Panc1 (cell line): ENCODE measurements at regions not wholly inside any gene's neighbourhood (a gene's known extent, or its start where the extent isn't known, plus 50 kb on each side); places are given as distances from the start of the nearest gene placed in this dataset.

Experiments
- ATAC-seq: fragments of 200-7000 bp; cut with Tn5 transposase; 2 replicates; pipeline ENCODE4 v1.9.1; 2020; ENCODE audit warnings: mild to moderate bottlenecking, moderate library complexity
- BruUV-seq: library from RNA; stranded (reverse); fragments of 400-500 nt; replicated peaks from 2 replicates; lab custom pipeline; 2021; lab: Mats Ljungman, UMichigan
- CTCF ChIA-PET: fragments of 300-600 bp; sonication (Branson Sonifier 250); formaldehyde crosslinking; loops from one replicate; lab custom pipeline; 2022; ENCODE audit warnings: antibody characterized with exemption; lab: Charles Lee
- POLR2A ChIA-PET: fragments of 300-600 bp; sonication (Branson Sonifier 250); formaldehyde crosslinking; loops from one replicate; lab custom pipeline; 2022; ENCODE audit warnings: antibody characterized with exemption; lab: Charles Lee
- DNase-seq: peaks from one replicate; pipeline ENCODE4 v3.0.0-alpha.2; 2010; ENCODE audit warnings: low read depth, low spot score
- H3K27ac ChIP-seq: 2 replicates; pipeline ENCODE4 v1.5.1; 2011; ENCODE audit warnings: mild to moderate bottlenecking, low read length, inconsistent platforms
- H3K27me3 ChIP-seq: fragments of 200-500 bp; sonication (Bioruptor generic); 2 replicates; pipeline ENCODE4 v1.6.0; 2014; ENCODE audit warnings: low read length, inconsistent platforms; ENCODE audit not compliant: control insufficient read depth, insufficient read depth
- H3K36me3 ChIP-seq: fragments of 200-500 bp; sonication (Bioruptor generic); 2 replicates; pipeline ENCODE4 v1.5.1; 2014; ENCODE audit warnings: inconsistent platforms, mild to moderate bottlenecking, low read length, moderate library complexity; ENCODE audit not compliant: control insufficient read depth, insufficient read depth
- H3K4me1 ChIP-seq: 2 replicates; pipeline ENCODE4 v1.5.1; 2011; ENCODE audit warnings: inconsistent platforms, mild to moderate bottlenecking, low read length, moderate library complexity; ENCODE audit not compliant: control insufficient read depth, insufficient read depth
- H3K4me3 ChIP-seq, 2 experiments: 2 replicates each; pipeline ENCODE4 v1.5.1; 2011 to 2012; ENCODE audit warnings: low read depth in 2 of 2, low read length in 2 of 2, mild to moderate bottlenecking in 2 of 2, inconsistent platforms in 1 of 2, moderate library complexity in 1 of 2
- H3K9me3 ChIP-seq: fragments of 200-500 bp; sonication (Bioruptor generic); 2 replicates; pipeline ENCODE4 v1.5.1; 2014; ENCODE audit warnings: low read depth, mild to moderate bottlenecking, inconsistent platforms, low read length, moderate library complexity; ENCODE audit not compliant: control insufficient read depth, insufficient read depth
- CTCF ChIP-seq: fragments of 450-650 bp; IDR thresholded peaks from 2 replicates; pipeline ENCODE4 v1.5.1; 2017; ENCODE audit warnings: mild to moderate bottlenecking
- POLR2AphosphoS5 ChIP-seq: IDR thresholded peaks from 2 replicates; pipeline ENCODE4 v1.6.1; 2012; ENCODE audit warnings: mild to moderate bottlenecking, low read depth, low read length, moderate library complexity
- SIN3A ChIP-seq: IDR thresholded peaks from 2 replicates; pipeline ENCODE4 v1.6.1; 2012; ENCODE audit warnings: low read depth, mild to moderate bottlenecking, low read length, moderate library complexity, borderline replicate concordance; ENCODE audit not compliant: insufficient read depth
- TCF7L2 ChIP-seq: IDR thresholded peaks from 2 replicates; pipeline ENCODE4 v1.6.1; 2011; ENCODE audit warnings: mild to moderate bottlenecking, low read depth, low read length, inconsistent platforms
- in situ Hi-C: cut with HindIII; loops from 2 replicates; pipeline ENCODE4 v1.10.0; 2016; ENCODE audit warnings: low sequenced_read_pairs, low pct_unique_long_range_greater_than_20kb
- intact Hi-C: fragments of 100-400 bp; cut with micrococcal nuclease; formaldehyde crosslinking; loops from one replicate; pipeline ENCODE4 v1.10.0; 2022; ENCODE audit not compliant: unreplicated experiment
- TF ChIP-seq, protein P1 (sequence below), 2 experiments: IDR thresholded peaks; 2 replicates each; pipeline ENCODE4 v1.6.1; 2011 to 2012; ENCODE audit warnings: low read depth in 2 of 2, control low read depth in 1 of 2, low read length in 1 of 2, mild to moderate bottlenecking in 1 of 2, moderate library complexity in 1 of 2; ENCODE audit not compliant: insufficient read depth in 1 of 2

GRCh38 chr5:120400356-120400755, 63.7 kb upstream of the PRR16 start:
- no peak for DNase-seq
- intact Hi-C loops = no loop called here
- H3K4me1 ChIP-seq = no peaks in the 10 kb centered on the region
- no peaks in the 10 kb centered on the region for H3K9me3 ChIP-seq
- no TSS peak for BruUV-seq
- in situ Hi-C loops = no loop called here
- TF ChIP-seq, protein P1, sequence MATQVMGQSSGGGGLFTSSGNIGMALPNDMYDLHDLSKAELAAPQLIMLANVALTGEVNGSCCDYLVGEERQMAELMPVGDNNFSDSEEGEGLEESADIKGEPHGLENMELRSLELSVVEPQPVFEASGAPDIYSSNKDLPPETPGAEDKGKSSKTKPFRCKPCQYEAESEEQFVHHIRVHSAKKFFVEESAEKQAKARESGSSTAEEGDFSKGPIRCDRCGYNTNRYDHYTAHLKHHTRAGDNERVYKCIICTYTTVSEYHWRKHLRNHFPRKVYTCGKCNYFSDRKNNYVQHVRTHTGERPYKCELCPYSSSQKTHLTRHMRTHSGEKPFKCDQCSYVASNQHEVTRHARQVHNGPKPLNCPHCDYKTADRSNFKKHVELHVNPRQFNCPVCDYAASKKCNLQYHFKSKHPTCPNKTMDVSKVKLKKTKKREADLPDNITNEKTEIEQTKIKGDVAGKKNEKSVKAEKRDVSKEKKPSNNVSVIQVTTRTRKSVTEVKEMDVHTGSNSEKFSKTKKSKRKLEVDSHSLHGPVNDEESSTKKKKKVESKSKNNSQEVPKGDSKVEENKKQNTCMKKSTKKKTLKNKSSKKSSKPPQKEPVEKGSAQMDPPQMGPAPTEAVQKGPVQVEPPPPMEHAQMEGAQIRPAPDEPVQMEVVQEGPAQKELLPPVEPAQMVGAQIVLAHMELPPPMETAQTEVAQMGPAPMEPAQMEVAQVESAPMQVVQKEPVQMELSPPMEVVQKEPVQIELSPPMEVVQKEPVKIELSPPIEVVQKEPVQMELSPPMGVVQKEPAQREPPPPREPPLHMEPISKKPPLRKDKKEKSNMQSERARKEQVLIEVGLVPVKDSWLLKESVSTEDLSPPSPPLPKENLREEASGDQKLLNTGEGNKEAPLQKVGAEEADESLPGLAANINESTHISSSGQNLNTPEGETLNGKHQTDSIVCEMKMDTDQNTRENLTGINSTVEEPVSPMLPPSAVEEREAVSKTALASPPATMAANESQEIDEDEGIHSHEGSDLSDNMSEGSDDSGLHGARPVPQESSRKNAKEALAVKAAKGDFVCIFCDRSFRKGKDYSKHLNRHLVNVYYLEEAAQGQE (IDR thresholded peaks at IDR 0.05; ENCODE audit: insufficient read depth in 1 of 2, low read depth in 2 of 2, low read length in 1 of 2) = no peak
- TF ChIP-seq CTCF (no peak), SIN3A (no peak)
- POLR2A ChIA-PET = no interaction called here
- no peak for ATAC-seq
- CTCF ChIA-PET = no interaction called here
- no peak overlapping the region for H3K4me3 ChIP-seq
- H3K27ac ChIP-seq = no peak overlapping the region
- no peaks in the 10 kb centered on the region for H3K27me3 ChIP-seq
- no peaks in the 10 kb centered on the region for H3K36me3 ChIP-seq

- TF ChIP-seq TCF7L2 = no peak
- TF ChIP-seq SIN3A = no peak
- no peak for TF ChIP-seq CTCF
- TF ChIP-seq, protein P1 (IDR thresholded peaks at IDR 0.05; ENCODE audit: insufficient read depth in 1 of 2, low read depth in 2 of 2, low read length in 1 of 2) = no peak
- TF ChIP-seq POLR2AphosphoS5 = no peak
- Histone ChIP-seq H3K27me3 (no peaks in the 10 kb centered on the region), H3K4me1 (no peaks in the 10 kb centered on the region), H3K4me3 (no peak overlapping the region), H3K36me3 (no peaks in the 10 kb centered on the region), H3K9me3 (no peaks in the 10 kb centered on the region), H3K27ac (no peak overlapping the region)
- no TSS peak for BruUV-seq
- DNase-seq (no peak), ATAC-seq (no peak)
- intact Hi-C loops (no loop called here), in situ Hi-C loops (no loop called here)
- CTCF ChIA-PET = no interaction called here
- POLR2A ChIA-PET = no interaction called here
These were observed 61.5 kb upstream of the PRR16 start for GRCh38 chr5:120402606-120403005.
